ENCODE measurements at regions not wholly inside any gene's neighbourhood (a gene's known extent, or its start where the extent isn't known, plus 50 kb on each side); places are given as distances from the start of the nearest gene placed in this dataset.

DNA sequence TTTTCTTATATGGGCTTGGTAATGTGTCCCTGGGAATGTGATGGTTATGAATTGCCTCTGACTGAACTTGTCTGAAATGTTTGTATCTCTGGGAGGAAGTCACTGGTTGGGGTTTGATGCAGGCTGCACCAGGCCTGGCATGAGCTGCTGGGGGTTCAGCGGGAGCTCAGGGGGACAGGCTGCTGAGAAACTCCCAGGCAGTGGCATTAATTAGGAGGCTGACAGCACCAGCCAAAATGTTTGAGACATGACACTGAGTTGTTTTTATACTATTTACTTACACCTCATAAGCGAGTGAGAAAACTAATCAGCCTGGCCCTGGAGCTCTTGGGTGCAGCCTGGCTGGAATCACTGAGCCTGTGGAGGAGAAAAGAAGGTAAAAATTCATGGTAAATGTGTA is 124.1 kb upstream of the SORCS3 start:
- Histone ChIP-seq H3K27ac (no peak overlapping the region), H3K9me3 (no peaks in the 10 kb centered on the region), H3K27me3 (no peaks in the 10 kb centered on the region), H3K36me3 (no peaks in the 10 kb centered on the region), H3K4me3 (no peak overlapping the region), H3K4me1 (no peaks in the 10 kb centered on the region)
- intact Hi-C loops (cut with DNase I; ENCODE audit: low total_unique reads) = no loop called here
- no peak for DNase-seq
- TF ChIP-seq, protein P1, sequence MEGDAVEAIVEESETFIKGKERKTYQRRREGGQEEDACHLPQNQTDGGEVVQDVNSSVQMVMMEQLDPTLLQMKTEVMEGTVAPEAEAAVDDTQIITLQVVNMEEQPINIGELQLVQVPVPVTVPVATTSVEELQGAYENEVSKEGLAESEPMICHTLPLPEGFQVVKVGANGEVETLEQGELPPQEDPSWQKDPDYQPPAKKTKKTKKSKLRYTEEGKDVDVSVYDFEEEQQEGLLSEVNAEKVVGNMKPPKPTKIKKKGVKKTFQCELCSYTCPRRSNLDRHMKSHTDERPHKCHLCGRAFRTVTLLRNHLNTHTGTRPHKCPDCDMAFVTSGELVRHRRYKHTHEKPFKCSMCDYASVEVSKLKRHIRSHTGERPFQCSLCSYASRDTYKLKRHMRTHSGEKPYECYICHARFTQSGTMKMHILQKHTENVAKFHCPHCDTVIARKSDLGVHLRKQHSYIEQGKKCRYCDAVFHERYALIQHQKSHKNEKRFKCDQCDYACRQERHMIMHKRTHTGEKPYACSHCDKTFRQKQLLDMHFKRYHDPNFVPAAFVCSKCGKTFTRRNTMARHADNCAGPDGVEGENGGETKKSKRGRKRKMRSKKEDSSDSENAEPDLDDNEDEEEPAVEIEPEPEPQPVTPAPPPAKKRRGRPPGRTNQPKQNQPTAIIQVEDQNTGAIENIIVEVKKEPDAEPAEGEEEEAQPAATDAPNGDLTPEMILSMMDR (IDR thresholded peaks at IDR 0.05) = no peak
- TF ChIP-seq POLR2A (IDR thresholded peaks at IDR 0.05) = no peak

GRCh38 chr10:104517946-104518345 is 123.1 kb upstream of the SORCS3 start:
- Histone ChIP-seq H3K4me1 (no peaks in the 10 kb centered on the region), H3K9me3 (no peaks in the 10 kb centered on the region)

GRCh38 chr10:104518891-104519290 is 122.2 kb upstream of the SORCS3 start:
- Histone ChIP-seq H3K4me1 (no peaks in the 10 kb centered on the region), H3K4me3 (no peak overlapping the region), H3K36me3 (no peaks in the 10 kb centered on the region), H3K27me3 (no peaks in the 10 kb centered on the region), H3K9me3 (no peaks in the 10 kb centered on the region), H3K27ac (no peak overlapping the region)
- intact Hi-C loops (cut with DNase I; ENCODE audit: low total_unique reads) = no loop called here
- TF ChIP-seq, protein P1 (IDR thresholded peaks at IDR 0.05) = no peak
- TF ChIP-seq POLR2A (IDR thresholded peaks at IDR 0.05) = no peak
- no peak for DNase-seq

More at GRCh38 chr10:104517946-104518345, 123.1 kb upstream of the SORCS3 start:
- DNase-seq = no peak
- TF ChIP-seq, protein P1 (IDR thresholded peaks at IDR 0.05) = no peak
- no peak for TF ChIP-seq POLR2A (IDR thresholded peaks at IDR 0.05)
- H3K36me3 ChIP-seq = no peaks in the 10 kb centered on the region
- no peak overlapping the region for H3K4me3 ChIP-seq
- no peak overlapping the region for H3K27ac ChIP-seq
- H3K27me3 ChIP-seq = no peaks in the 10 kb centered on the region
- intact Hi-C loops (cut with DNase I; ENCODE audit: low total_unique reads) = no loop called here

DNA sequence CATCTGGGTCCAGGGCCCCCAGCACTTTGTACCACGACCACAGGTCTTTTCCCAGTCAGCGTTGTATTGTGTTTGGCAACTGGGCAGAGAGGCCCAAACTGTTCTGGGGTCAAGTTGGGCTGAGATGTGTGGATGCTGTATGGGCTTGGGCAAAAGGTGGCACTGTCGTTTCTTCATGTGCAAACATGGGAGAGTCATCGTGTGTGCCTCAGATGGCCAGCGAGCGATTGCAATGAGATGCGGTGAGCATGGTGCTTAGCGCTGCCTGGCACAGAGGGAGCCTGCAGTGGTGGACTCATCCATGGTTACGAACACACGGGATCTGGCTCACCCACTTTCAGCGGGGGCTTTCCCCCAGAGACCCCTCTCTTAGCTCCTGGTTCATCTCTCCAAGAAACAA is 120.4 kb upstream of the SORCS3 start:
- no peak overlapping the region for H3K4me3 ChIP-seq
- TF ChIP-seq, protein P1 (IDR thresholded peaks at IDR 0.05) = no peak
- no peak for TF ChIP-seq POLR2A (IDR thresholded peaks at IDR 0.05)
- intact Hi-C loops (cut with DNase I; ENCODE audit: low total_unique reads) = no loop called here
- no peaks in the 10 kb centered on the region for H3K9me3 ChIP-seq
- DNase-seq = no peak
- no peaks in the 10 kb centered on the region for H3K36me3 ChIP-seq
- no peak overlapping the region for H3K27ac ChIP-seq
- H3K4me1 ChIP-seq = no peaks in the 10 kb centered on the region
- H3K27me3 ChIP-seq = no peaks in the 10 kb centered on the region

DNA sequence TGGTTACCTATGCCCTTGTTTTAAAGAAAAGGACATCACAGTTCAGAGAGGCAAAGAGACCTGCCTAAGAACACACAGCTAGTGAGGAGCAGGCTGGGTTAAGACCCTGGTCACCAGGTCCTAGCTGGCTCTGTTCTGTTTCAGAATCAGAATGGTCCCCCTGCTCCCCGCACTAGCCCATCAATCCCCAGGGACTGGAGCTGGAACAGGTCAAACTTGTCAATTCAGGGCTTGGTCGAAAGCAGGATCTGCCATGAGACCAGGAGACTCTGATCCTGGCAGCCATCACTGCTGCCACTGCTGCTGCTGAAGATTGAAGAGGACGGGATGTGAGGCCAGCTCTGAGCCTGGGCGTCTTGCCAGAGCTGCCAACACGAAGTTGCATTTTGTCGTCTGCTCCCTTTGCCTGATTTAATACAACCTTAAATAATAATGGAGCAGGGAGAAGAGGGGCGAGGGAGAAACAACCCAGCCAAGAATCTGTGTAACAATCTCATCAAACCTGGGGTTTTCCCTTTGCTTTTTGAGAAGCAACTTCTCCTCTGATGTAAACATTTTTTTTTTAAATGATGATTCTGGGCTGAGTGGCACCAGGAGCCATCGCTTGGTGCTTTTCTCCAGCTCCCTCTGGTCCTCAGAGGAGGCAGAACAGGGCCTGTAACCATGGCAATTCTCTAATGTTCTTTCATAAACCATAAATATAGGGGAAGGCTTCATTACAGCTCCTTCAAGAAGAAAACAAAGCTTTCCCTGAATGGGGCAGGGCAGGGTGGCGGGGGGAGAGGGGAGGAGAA is 119.0 kb upstream of the SORCS3 start:
- peak in 1 of 2 donors; percentile 23 for DNase-seq
- no peaks in the 10 kb centered on the region for H3K4me1 ChIP-seq

More for the DNA sequence above, 119.0 kb upstream of the SORCS3 start:
- Histone ChIP-seq H3K27me3 (no peaks in the 10 kb centered on the region), H3K27ac (no peak overlapping the region), H3K9me3 (no peaks in the 10 kb centered on the region), H3K4me3 (no peak overlapping the region), H3K36me3 (no peaks in the 10 kb centered on the region)
- intact Hi-C loops (cut with DNase I; ENCODE audit: low total_unique reads) = no loop called here
- no peak for TF ChIP-seq POLR2A (IDR thresholded peaks at IDR 0.05)
- TF ChIP-seq, protein P1 (IDR thresholded peaks at IDR 0.05) = no peak
